ENCODE measurements at regions not wholly inside any gene's neighbourhood (a gene's known extent, or its start where the extent isn't known, plus 50 kb on each side); places are given as distances from the start of the nearest gene placed in this dataset.

GRCh38 chr14:98682726-98683125, 589.3 kb downstream of the BCL11B start:
- no peaks in the 10 kb centered on the region for H3K9me3 ChIP-seq (ENCODE audit: insufficient read depth, low read depth, low read length)
- H2AFZ ChIP-seq (ENCODE audit: low read depth, low read length), result no peak overlapping the region
- no peak overlapping the region for H3K4me2 ChIP-seq (ENCODE audit: low read length)
- H3K27ac ChIP-seq (ENCODE audit: low read depth, low read length), result no peak overlapping the region
- Mint-ChIP-seq H3K27ac (ENCODE audit: unreplicated experiment) (no peak overlapping the region), H3K36me3 (ENCODE audit: low read depth, unreplicated experiment) (no peaks in the 10 kb centered on the region), H3K27me3 (ENCODE audit: low read depth, unreplicated experiment) (peaks cover 33% of the 10 kb centered on the region), H3K4me3 (ENCODE audit: unreplicated experiment) (no peak overlapping the region), H3K4me1 (ENCODE audit: low read depth, unreplicated experiment) (no peaks in the 10 kb centered on the region), H3K9me3 (ENCODE audit: unreplicated experiment) (peaks cover 4% of the 10 kb centered on the region)
- DNase-seq (ENCODE audit: low read depth), result no peak
- H3K9ac ChIP-seq (ENCODE audit: low read length), result no peak overlapping the region
- no peak for FAIRE-seq
- no peak overlapping the region for H3K4me3 ChIP-seq (ENCODE audit: insufficient read depth, low read depth, low read length)
- no peaks in the 10 kb centered on the region for H3K4me1 ChIP-seq (ENCODE audit: insufficient read depth, low read length)
- H3K36me3 ChIP-seq (ENCODE audit: insufficient read depth, low read length), result no peaks in the 10 kb centered on the region
- TF ChIP-seq CTCF (IDR thresholded peaks at IDR 0.05; ENCODE audit: insufficient read depth, low read depth, low read length) (no peak), EZH2 (IDR thresholded peaks at IDR 0.05; ENCODE audit: insufficient read depth, low read length) (no peak)
- H3K27me3 ChIP-seq (ENCODE audit: insufficient read depth, low read length), result no peaks in the 10 kb centered on the region
- H4K20me1 ChIP-seq (ENCODE audit: insufficient read depth, low read length), result no peaks in the 10 kb centered on the region
- H3K79me2 ChIP-seq (ENCODE audit: insufficient read depth, low read length), result no peaks in the 10 kb centered on the region

- H3K4me1 Mint-ChIP-seq (ENCODE audit: low read depth, unreplicated experiment), result no peaks in the 10 kb centered on the region
These were observed 587.5 kb downstream of the BCL11B start for GRCh38 chr14:98684468-98684867.

More at GRCh38 chr14:98684468-98684867, 587.5 kb downstream of the BCL11B start:
- H3K4me3 Mint-ChIP-seq (ENCODE audit: unreplicated experiment), result no peak overlapping the region
- H3K79me2 ChIP-seq (ENCODE audit: insufficient read depth, low read length), result no peaks in the 10 kb centered on the region
- H4K20me1 ChIP-seq (ENCODE audit: insufficient read depth, low read length), result no peaks in the 10 kb centered on the region
- H3K36me3 Mint-ChIP-seq (ENCODE audit: low read depth, unreplicated experiment), result no peaks in the 10 kb centered on the region
- H3K4me3 ChIP-seq (ENCODE audit: insufficient read depth, low read depth, low read length), result no peak overlapping the region
- no peak for DNase-seq (ENCODE audit: low read depth)
- H3K9me3 Mint-ChIP-seq (ENCODE audit: unreplicated experiment), result peaks cover 4% of the 10 kb centered on the region
- H3K27ac Mint-ChIP-seq (ENCODE audit: unreplicated experiment), result no peak overlapping the region
- FAIRE-seq, result no peak
- no peaks in the 10 kb centered on the region for H3K36me3 ChIP-seq (ENCODE audit: insufficient read depth, low read length)
- no peak for TF ChIP-seq CTCF (IDR thresholded peaks at IDR 0.05; ENCODE audit: insufficient read depth, low read depth, low read length)
- no peak for TF ChIP-seq EZH2 (IDR thresholded peaks at IDR 0.05; ENCODE audit: insufficient read depth, low read length)
- no peaks in the 10 kb centered on the region for H3K9me3 ChIP-seq (ENCODE audit: insufficient read depth, low read depth, low read length)
- no peak overlapping the region for H3K27ac ChIP-seq (ENCODE audit: low read depth, low read length)
- H3K4me1 ChIP-seq (ENCODE audit: insufficient read depth, low read length), result no peaks in the 10 kb centered on the region
- no peak overlapping the region for H2AFZ ChIP-seq (ENCODE audit: low read depth, low read length)
- H3K9ac ChIP-seq (ENCODE audit: low read length), result no peak overlapping the region
- peaks cover 39% of the 10 kb centered on the region for H3K27me3 Mint-ChIP-seq (ENCODE audit: low read depth, unreplicated experiment)
- H3K27me3 ChIP-seq (ENCODE audit: insufficient read depth, low read length), result no peaks in the 10 kb centered on the region
- no peak overlapping the region for H3K4me2 ChIP-seq (ENCODE audit: low read length)

All from astrocyte (in vitro differentiated cells and primary cell).